Mucosa of gallbladder (tissue), 1 donor: ENCODE measurements at regions not wholly inside any gene's neighbourhood (a gene's known extent, or its start where the extent isn't known, plus 50 kb on each side); places are given as distances from the start of the nearest gene placed in this dataset.
"Not testable (repeated sequence)": the region's sequence is repeated elsewhere in the genome, so short reads cannot be mapped to it uniquely, and the experiment has no call there.

Source experiments
- DNase-seq: peaks from one replicate; pipeline ENCODE4 v3.0.0-alpha.2; 2020; ENCODE audit warnings: low spot score
- donor health status: DM: no; HTN: no; CAD: no.

- DNase-seq: no peak
Observed at GRCh38 chr12:83700838-83701237, 1014.1 kb downstream of the TMTC2 start.

- not testable (repeated sequence) for DNase-seq
Observed at GRCh38 chr12:83696311-83696710, 1009.6 kb downstream of the TMTC2 start.

- DNase-seq: no peak
Observed at GRCh38 chr12:83691730-83692129, 1005.0 kb downstream of the TMTC2 start.

- no peak for DNase-seq
Observed at GRCh38 chr12:83690465-83690864, 1003.8 kb downstream of the TMTC2 start.

- no peak for DNase-seq
Observed at GRCh38 chr12:83689333-83689732, 1002.6 kb downstream of the TMTC2 start.

- no peak for DNase-seq
Observed at GRCh38 chr12:83676781-83677295, 990.1 kb downstream of the TMTC2 start.

- DNase-seq: no peak
Observed at GRCh38 chr12:83666690-83667089, 980.0 kb downstream of the TMTC2 start.

GRCh38 chr12:83665634-83666218, 979.0 kb downstream of the TMTC2 start:
- no peak for DNase-seq

- DNase-seq: no peak
Observed at GRCh38 chr12:83664650-83665049, 977.9 kb downstream of the TMTC2 start.

GRCh38 chr12:83660727-83661358, 974.1 kb downstream of the TMTC2 start:
- no peak for DNase-seq

- no peak for DNase-seq
Observed at GRCh38 chr12:83659321-83659720, 972.6 kb downstream of the TMTC2 start.

GRCh38 chr12:83656004-83656403, 969.3 kb downstream of the TMTC2 start:
- DNase-seq: no peak

GRCh38 chr12:83642205-83642604, 955.5 kb downstream of the TMTC2 start:
- no peak for DNase-seq

GRCh38 chr12:83641789-83642188, 955.1 kb downstream of the TMTC2 start:
- DNase-seq: no peak

- no peak for DNase-seq
Observed at GRCh38 chr12:83634726-83635267, 948.1 kb downstream of the TMTC2 start.

- DNase-seq: no peak
Observed at GRCh38 chr12:83630526-83630925, 943.8 kb downstream of the TMTC2 start.

- no peak for DNase-seq
Observed at GRCh38 chr12:83629931-83630330, 943.2 kb downstream of the TMTC2 start.

GRCh38 chr12:83622205-83622604, 935.5 kb downstream of the TMTC2 start:
- DNase-seq: no peak

- no peak for DNase-seq
Observed at GRCh38 chr12:83619973-83620372, 933.3 kb downstream of the TMTC2 start.

- no peak for DNase-seq
Observed at GRCh38 chr12:83615152-83615551, 928.4 kb downstream of the TMTC2 start.

- DNase-seq: no peak
Observed at GRCh38 chr12:83613586-83614110, 926.9 kb downstream of the TMTC2 start.

- DNase-seq: no peak
Observed at GRCh38 chr12:83603106-83603505, 916.4 kb downstream of the TMTC2 start.

GRCh38 chr12:83575326-83575725, 888.6 kb downstream of the TMTC2 start:
- no peak for DNase-seq
